ENCODE measurements at regions not wholly inside any gene's neighbourhood (a gene's known extent, or its start where the extent isn't known, plus 50 kb on each side); places are given as distances from the start of the nearest gene placed in this dataset.
"Not testable (repeated sequence)": the region's sequence is repeated elsewhere in the genome, so short reads cannot be mapped to it uniquely, and the experiment has no call there.

- Mint-ChIP-seq H3K4me3 (no peak overlapping the region), H3K27me3 (no peaks in the 10 kb centered on the region), H3K27ac (no peak overlapping the region), H3K4me1 (no peaks in the 10 kb centered on the region), H3K9me3 (peaks cover 3% of the 10 kb centered on the region), H3K36me3 (ENCODE audit: low read depth) (no peaks in the 10 kb centered on the region)
- no peak for DNase-seq
- ChIA-PET POLR2A (no interaction called here), CTCF (no interaction called here)
Observed at GRCh38 chr4:135532132-135532531, 1330.5 kb upstream of the PABPC4L start.

GRCh38 chr4:135515295-135515694 lies 1313.7 kb upstream of the PABPC4L start:
- no peak for DNase-seq
- Mint-ChIP-seq H3K27ac (no peak overlapping the region), H3K4me3 (no peak overlapping the region), H3K27me3 (no peaks in the 10 kb centered on the region), H3K9me3 (no peaks in the 10 kb centered on the region), H3K36me3 (ENCODE audit: low read depth) (no peaks in the 10 kb centered on the region), H3K4me1 (no peaks in the 10 kb centered on the region)
- CTCF ChIA-PET = no interaction called here
- POLR2A ChIA-PET = no interaction called here

- Mint-ChIP-seq H3K4me3 (no peak overlapping the region), H3K4me1 (no peaks in the 10 kb centered on the region), H3K36me3 (ENCODE audit: low read depth) (no peaks in the 10 kb centered on the region), H3K9me3 (no peaks in the 10 kb centered on the region), H3K27me3 (no peaks in the 10 kb centered on the region), H3K27ac (no peak overlapping the region)
- no peak for DNase-seq
- CTCF ChIA-PET = no interaction called here
- POLR2A ChIA-PET = no interaction called here
Observed at GRCh38 chr4:135510582-135510981, 1309.0 kb upstream of the PABPC4L start.

- Mint-ChIP-seq H3K27ac (no peak overlapping the region), H3K9me3 (no peaks in the 10 kb centered on the region), H3K27me3 (no peaks in the 10 kb centered on the region), H3K4me3 (no peak overlapping the region), H3K4me1 (no peaks in the 10 kb centered on the region), H3K36me3 (ENCODE audit: low read depth) (no peaks in the 10 kb centered on the region)
- ChIA-PET POLR2A (no interaction called here), CTCF (no interaction called here)
- DNase-seq = no peak
Observed at GRCh38 chr4:135508006-135508714, 1306.6 kb upstream of the PABPC4L start.

GRCh38 chr4:135497563-135498152 lies 1296.1 kb upstream of the PABPC4L start:
- no peaks in the 10 kb centered on the region for H3K36me3 Mint-ChIP-seq (ENCODE audit: low read depth)
- no peak overlapping the region for H3K4me3 Mint-ChIP-seq
- ChIA-PET CTCF (no interaction called here), POLR2A (no interaction called here)
- no peak overlapping the region for H3K27ac Mint-ChIP-seq
- no peak for DNase-seq
- no peaks in the 10 kb centered on the region for H3K27me3 Mint-ChIP-seq
- H3K4me1 Mint-ChIP-seq = no peaks in the 10 kb centered on the region
- peaks cover 5% of the 10 kb centered on the region for H3K9me3 Mint-ChIP-seq

GRCh38 chr4:135492439-135492838 lies 1290.8 kb upstream of the PABPC4L start:
- Mint-ChIP-seq H3K27ac (no peak overlapping the region), H3K4me3 (no peak overlapping the region), H3K9me3 (peaks cover 5% of the 10 kb centered on the region), H3K27me3 (no peaks in the 10 kb centered on the region), H3K36me3 (ENCODE audit: low read depth) (no peaks in the 10 kb centered on the region), H3K4me1 (no peaks in the 10 kb centered on the region)
- ChIA-PET POLR2A (no interaction called here), CTCF (no interaction called here)
- no peak for DNase-seq

- H3K27me3 Mint-ChIP-seq = no peaks in the 10 kb centered on the region
- no peaks in the 10 kb centered on the region for H3K4me1 Mint-ChIP-seq
- ChIA-PET CTCF (no interaction called here), POLR2A (no interaction called here)
- H3K36me3 Mint-ChIP-seq (ENCODE audit: low read depth) = no peaks in the 10 kb centered on the region
- no peak overlapping the region for H3K4me3 Mint-ChIP-seq
- DNase-seq = no peak
- peaks cover 2% of the 10 kb centered on the region for H3K9me3 Mint-ChIP-seq
- H3K27ac Mint-ChIP-seq = no peak overlapping the region
Observed at GRCh38 chr4:135485371-135485770, 1283.8 kb upstream of the PABPC4L start.

GRCh38 chr4:135476272-135476671 lies 1274.7 kb upstream of the PABPC4L start:
- no peak overlapping the region for H3K4me3 Mint-ChIP-seq
- no peak overlapping the region for H3K27ac Mint-ChIP-seq
- H3K27me3 Mint-ChIP-seq = no peaks in the 10 kb centered on the region
- H3K4me1 Mint-ChIP-seq = no peaks in the 10 kb centered on the region
- no peaks in the 10 kb centered on the region for H3K36me3 Mint-ChIP-seq (ENCODE audit: low read depth)
- ChIA-PET CTCF (no interaction called here), POLR2A (no interaction called here)
- H3K9me3 Mint-ChIP-seq = peaks cover 10% of the 10 kb centered on the region
- DNase-seq = no peak

- ChIA-PET CTCF (no interaction called here), POLR2A (no interaction called here)
- Mint-ChIP-seq H3K9me3 (peaks cover 2% of the 10 kb centered on the region), H3K4me1 (no peaks in the 10 kb centered on the region), H3K27me3 (no peaks in the 10 kb centered on the region), H3K4me3 (no peak overlapping the region), H3K36me3 (ENCODE audit: low read depth) (no peaks in the 10 kb centered on the region), H3K27ac (no peak overlapping the region)
- no peak for DNase-seq
Observed at GRCh38 chr4:135464311-135464710, 1262.7 kb upstream of the PABPC4L start.

GRCh38 chr4:135447598-135447997 lies 1246.0 kb upstream of the PABPC4L start:
- H3K4me3 Mint-ChIP-seq; H3K27me3 Mint-ChIP-seq; POLR2A ChIA-PET; H3K9me3 Mint-ChIP-seq; DNase-seq; H3K4me1 Mint-ChIP-seq; H3K36me3 Mint-ChIP-seq (ENCODE audit: low read depth); CTCF ChIA-PET; H3K27ac Mint-ChIP-seq: not testable (repeated sequence)

- Mint-ChIP-seq H3K27me3 (no peaks in the 10 kb centered on the region), H3K9me3 (peaks cover 2% of the 10 kb centered on the region), H3K27ac (no peak overlapping the region), H3K4me3 (no peak overlapping the region), H3K4me1 (no peaks in the 10 kb centered on the region), H3K36me3 (ENCODE audit: low read depth) (no peaks in the 10 kb centered on the region)
- DNase-seq = no peak
- POLR2A ChIA-PET = no interaction called here
- CTCF ChIA-PET = no interaction called here
Observed at GRCh38 chr4:135434936-135435335, 1233.3 kb upstream of the PABPC4L start.

GRCh38 chr4:135429528-135429927 lies 1227.9 kb upstream of the PABPC4L start:
- Mint-ChIP-seq H3K4me1 (no peaks in the 10 kb centered on the region), H3K27me3 (no peaks in the 10 kb centered on the region), H3K9me3 (no peaks in the 10 kb centered on the region), H3K36me3 (ENCODE audit: low read depth) (no peaks in the 10 kb centered on the region), H3K4me3 (no peak overlapping the region), H3K27ac (no peak overlapping the region)
- ChIA-PET POLR2A (no interaction called here), CTCF (no interaction called here)
- DNase-seq = no peak

- DNase-seq = no peak
- Mint-ChIP-seq H3K4me1 (no peaks in the 10 kb centered on the region), H3K27ac (no peak overlapping the region), H3K27me3 (no peaks in the 10 kb centered on the region), H3K4me3 (no peak overlapping the region), H3K9me3 (peaks cover 10% of the 10 kb centered on the region), H3K36me3 (ENCODE audit: low read depth) (no peaks in the 10 kb centered on the region)
- CTCF ChIA-PET = no interaction called here
- POLR2A ChIA-PET = no interaction called here
Observed at GRCh38 chr4:135418353-135418752, 1216.8 kb upstream of the PABPC4L start.

GRCh38 chr4:135412213-135412612 lies 1210.6 kb upstream of the PABPC4L start:
- CTCF ChIA-PET = no interaction called here
- H3K4me1 Mint-ChIP-seq = no peaks in the 10 kb centered on the region
- peaks cover 16% of the 10 kb centered on the region for H3K9me3 Mint-ChIP-seq

More at GRCh38 chr4:135412213-135412612, 1210.6 kb upstream of the PABPC4L start:
- DNase-seq = no peak
- Mint-ChIP-seq H3K27ac (no peak overlapping the region), H3K36me3 (ENCODE audit: low read depth) (no peaks in the 10 kb centered on the region), H3K27me3 (no peaks in the 10 kb centered on the region), H3K4me3 (no peak overlapping the region)
- POLR2A ChIA-PET = no interaction called here

All from activated CD4-positive, alpha-beta T cell treated with anti-CD3 and anti-CD28 coated beads, Interleukin-2, amount 10 ng/mL, durations not matched to agents 7 days and 5 days (primary cell).